T-helper 1 cell treated with Interleukin-12 subunit alpha and Interleukin-12 subunit beta and Interleukin-4 antibody, amounts not matched to agents 30 μg/mL and 1 μg/mL, for 36 hours (primary cell): ENCODE measurements at regions not wholly inside any gene's neighbourhood (a gene's known extent, or its start where the extent isn't known, plus 50 kb on each side); places are given as distances from the start of the nearest gene placed in this dataset.
"Not testable (repeated sequence)": the region's sequence is repeated elsewhere in the genome, so short reads cannot be mapped to it uniquely, and the experiment has no call there.

Experiments
- H3K27ac Mint-ChIP-seq: one replicate; pipeline ENCODE4 v1.8.0; 2021; ENCODE audit warnings: mild to moderate bottlenecking, mixed read lengths
- H3K27me3 Mint-ChIP-seq: one replicate; pipeline ENCODE4 v1.8.0; 2021; ENCODE audit warnings: low read depth, mixed read lengths
- H3K36me3 Mint-ChIP-seq: one replicate; pipeline ENCODE4 v1.8.0; 2021; ENCODE audit warnings: low read depth, mixed read lengths
- H3K4me1 Mint-ChIP-seq: one replicate; pipeline ENCODE4 v1.8.0; 2021; ENCODE audit warnings: low read depth, mixed read lengths
- H3K4me3 Mint-ChIP-seq: one replicate; pipeline ENCODE4 v1.8.0; 2021; ENCODE audit warnings: mild to moderate bottlenecking, moderate library complexity, mixed read lengths
- H3K9me3 Mint-ChIP-seq: one replicate; pipeline ENCODE4 v1.8.0; 2021; ENCODE audit warnings: mixed read lengths

DNA sequence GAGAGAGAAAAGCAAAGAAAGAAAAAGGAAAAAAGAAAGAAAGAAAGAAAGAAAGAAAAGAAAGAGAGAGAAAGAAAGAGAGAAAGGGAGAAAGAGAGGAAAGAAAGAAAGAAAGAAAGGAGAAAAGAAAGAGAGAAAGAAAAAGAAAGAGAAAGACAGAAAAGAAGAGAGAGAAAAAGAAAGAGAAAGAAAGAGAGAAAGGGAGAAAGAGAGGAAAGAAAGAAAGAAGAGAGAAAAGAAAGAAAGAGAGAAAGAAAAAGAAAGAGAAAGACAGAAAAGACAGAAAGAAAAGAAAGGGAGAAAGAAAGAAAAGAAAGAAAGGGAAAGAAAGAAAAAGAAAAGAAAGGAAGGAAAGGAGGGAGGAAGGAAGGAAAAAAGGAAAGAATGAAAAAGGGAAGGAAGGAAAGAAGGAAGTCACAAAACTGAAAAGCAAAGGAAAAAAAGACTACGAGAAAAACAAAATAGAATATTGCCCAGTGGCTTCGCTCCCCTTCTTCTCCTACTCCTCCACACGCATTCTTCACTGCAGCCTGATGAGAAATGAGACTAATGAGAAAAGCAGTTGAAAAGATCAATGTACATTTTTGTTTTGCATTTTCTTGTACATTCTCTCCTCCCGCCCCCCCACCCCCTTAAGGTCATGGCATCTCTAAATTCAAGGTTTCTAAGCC lies 170.0 kb downstream of the SOD2 start:
- Mint-ChIP-seq H3K36me3 (no peaks in the 10 kb centered on the region), H3K27me3 (peaks cover 24% of the 10 kb centered on the region), H3K9me3 (no peaks in the 10 kb centered on the region), H3K4me3 (no peak overlapping the region), H3K27ac (no peak overlapping the region), H3K4me1 (no peaks in the 10 kb centered on the region)

DNA sequence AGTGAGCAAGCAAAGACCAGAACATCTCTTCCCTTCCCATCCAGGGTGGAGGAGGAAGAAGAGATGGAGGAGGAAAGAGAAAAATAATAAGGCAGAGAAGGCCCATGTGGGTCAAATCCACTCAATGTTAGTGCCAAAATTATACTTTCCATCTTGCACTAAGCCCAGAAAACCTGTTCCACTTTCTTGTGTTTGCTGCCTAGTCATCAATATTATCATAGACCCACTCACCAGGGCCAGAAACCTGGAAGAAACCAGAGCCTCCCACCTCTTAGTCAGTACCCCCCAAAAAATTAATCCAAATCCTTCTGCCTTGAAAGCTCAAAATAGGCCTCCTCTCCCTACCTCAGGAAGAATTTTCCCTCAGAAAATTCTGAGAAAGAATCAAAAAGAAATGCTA lies 171.1 kb downstream of the SOD2 start:
- H3K4me1 Mint-ChIP-seq: no peaks in the 10 kb centered on the region
- no peak overlapping the region for H3K27ac Mint-ChIP-seq
- H3K36me3 Mint-ChIP-seq: no peaks in the 10 kb centered on the region
- no peaks in the 10 kb centered on the region for H3K9me3 Mint-ChIP-seq
- H3K4me3 Mint-ChIP-seq: no peak overlapping the region
- H3K27me3 Mint-ChIP-seq: peaks cover 31% of the 10 kb centered on the region

DNA sequence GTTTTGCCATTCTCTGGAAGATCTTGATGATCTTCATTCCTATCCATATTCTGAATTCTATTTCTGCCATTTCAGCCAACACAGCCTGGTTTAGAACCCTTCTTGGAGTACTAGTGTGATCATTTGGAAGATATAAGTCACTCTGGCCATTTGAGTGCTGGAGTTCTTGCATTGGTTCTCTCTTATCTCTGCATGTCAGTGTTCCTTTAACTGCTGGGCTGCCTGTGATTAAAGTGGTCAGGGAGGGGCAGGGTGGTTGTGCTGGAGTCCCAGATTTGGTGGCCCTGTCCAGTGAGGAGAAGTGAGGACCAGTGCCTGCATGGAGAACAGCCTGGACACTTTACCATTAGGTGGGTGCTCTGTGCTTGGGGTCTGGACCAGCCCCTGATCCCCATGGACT lies 173.0 kb downstream of the SOD2 start:
- Mint-ChIP-seq H3K27ac (no peak overlapping the region), H3K4me1 (no peaks in the 10 kb centered on the region), H3K36me3 (no peaks in the 10 kb centered on the region), H3K9me3 (no peaks in the 10 kb centered on the region), H3K27me3 (peaks cover 37% of the 10 kb centered on the region), H3K4me3 (no peak overlapping the region)

DNA sequence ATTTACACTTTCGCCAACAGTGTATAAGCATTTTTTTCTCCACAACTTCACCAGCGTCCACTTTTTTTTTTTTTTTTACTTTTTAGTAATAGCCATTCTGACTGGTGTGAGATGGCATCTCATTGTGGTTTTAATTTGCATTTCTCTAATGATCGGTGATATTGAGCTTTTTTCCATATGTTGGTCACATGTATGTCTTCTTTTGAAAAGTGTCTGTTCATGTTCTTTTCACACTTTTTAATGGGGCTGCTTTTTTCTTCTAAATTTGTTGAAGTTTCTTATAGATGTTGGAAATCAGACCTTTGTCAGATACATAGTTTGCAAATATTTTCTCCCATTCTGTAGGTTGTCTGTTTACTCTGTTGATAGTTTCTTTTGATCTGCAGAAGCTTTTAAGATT lies 177.2 kb downstream of the SOD2 start:
- H3K4me1 Mint-ChIP-seq, H3K4me3 Mint-ChIP-seq, H3K9me3 Mint-ChIP-seq, H3K27ac Mint-ChIP-seq, H3K36me3 Mint-ChIP-seq: not testable (repeated sequence)
- peaks cover 26% of the 10 kb centered on the region for H3K27me3 Mint-ChIP-seq

DNA sequence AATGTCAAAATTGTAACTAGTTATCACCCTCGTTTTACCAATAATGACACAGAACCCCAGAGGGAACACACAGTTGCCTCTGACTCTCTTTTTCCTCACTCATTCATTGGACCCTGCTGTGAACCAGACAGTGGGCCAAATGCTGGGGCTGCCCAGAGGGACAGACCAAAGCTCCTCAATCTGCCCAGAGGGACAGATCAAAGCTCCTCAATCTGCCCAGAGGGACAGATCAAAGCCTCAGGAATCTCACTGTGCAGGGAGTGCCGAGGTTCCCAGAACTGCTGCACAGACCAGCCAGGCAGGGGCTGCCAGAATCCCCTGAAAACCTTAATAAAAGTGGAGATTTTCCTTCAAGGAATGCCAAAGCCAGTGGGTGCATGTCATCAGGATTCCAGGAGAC lies 179.1 kb downstream of the SOD2 start:
- Mint-ChIP-seq H3K9me3 (no peaks in the 10 kb centered on the region), H3K4me3 (no peak overlapping the region), H3K36me3 (no peaks in the 10 kb centered on the region), H3K4me1 (no peaks in the 10 kb centered on the region), H3K27ac (no peak overlapping the region), H3K27me3 (peaks cover 20% of the 10 kb centered on the region)

DNA sequence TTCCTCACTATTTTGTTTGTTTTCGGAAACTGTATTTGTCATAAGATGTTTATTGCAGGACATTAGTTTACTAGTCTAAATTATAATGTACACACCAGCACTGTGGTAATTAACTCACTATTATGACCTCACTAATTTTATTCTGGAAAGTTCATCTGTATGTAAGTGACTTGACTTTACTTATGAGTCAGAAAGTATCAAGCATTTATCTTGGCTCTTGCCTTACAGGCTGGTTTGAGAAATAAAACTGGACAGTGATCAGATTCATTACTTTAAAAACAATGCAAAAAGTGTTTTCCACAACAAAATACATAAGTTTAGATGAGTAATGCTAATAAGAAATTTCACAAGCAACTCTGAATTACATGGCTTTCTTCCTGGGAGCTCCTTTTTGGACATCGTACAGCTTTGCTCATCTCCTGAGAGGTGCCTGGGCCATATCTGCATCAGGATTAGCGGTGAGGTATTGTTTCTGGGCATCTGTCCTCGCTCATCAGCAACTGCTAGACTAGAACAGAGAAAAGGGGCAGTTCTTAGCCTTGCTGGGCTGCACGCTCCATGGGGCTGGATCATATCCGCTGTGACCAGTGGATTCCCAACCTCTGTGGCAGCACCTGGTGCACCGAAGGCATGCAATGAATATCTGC lies 179.8 kb downstream of the SOD2 start:
- H3K9me3 Mint-ChIP-seq: no peaks in the 10 kb centered on the region
- H3K4me1 Mint-ChIP-seq: no peaks in the 10 kb centered on the region
- H3K27ac Mint-ChIP-seq: no peak overlapping the region
- no peak overlapping the region for H3K4me3 Mint-ChIP-seq
- H3K27me3 Mint-ChIP-seq: peaks cover 15% of the 10 kb centered on the region
- H3K36me3 Mint-ChIP-seq: no peaks in the 10 kb centered on the region

DNA sequence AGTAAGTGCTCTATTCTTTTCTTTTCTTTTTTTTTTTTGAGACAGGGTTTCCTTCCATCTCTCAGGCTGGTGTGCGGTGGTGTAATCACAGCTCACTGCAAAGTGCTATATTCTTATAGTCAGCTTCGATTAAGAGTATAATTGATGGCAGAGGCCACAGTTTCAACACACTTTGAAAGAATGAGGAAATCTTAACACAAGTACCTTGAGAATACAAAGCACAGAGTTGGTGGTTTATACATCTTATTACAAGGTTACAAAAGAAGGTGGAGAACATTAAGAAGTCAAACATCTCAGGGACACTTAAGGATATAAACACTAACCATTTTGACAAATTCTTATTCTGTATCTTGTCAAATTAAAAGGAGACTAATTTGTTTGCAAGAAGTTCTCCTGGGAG lies 180.5 kb downstream of the SOD2 start:
- Mint-ChIP-seq H3K36me3 (no peaks in the 10 kb centered on the region), H3K27ac (no peak overlapping the region), H3K27me3 (peaks cover 12% of the 10 kb centered on the region), H3K4me3 (no peak overlapping the region), H3K9me3 (no peaks in the 10 kb centered on the region), H3K4me1 (no peaks in the 10 kb centered on the region)

DNA sequence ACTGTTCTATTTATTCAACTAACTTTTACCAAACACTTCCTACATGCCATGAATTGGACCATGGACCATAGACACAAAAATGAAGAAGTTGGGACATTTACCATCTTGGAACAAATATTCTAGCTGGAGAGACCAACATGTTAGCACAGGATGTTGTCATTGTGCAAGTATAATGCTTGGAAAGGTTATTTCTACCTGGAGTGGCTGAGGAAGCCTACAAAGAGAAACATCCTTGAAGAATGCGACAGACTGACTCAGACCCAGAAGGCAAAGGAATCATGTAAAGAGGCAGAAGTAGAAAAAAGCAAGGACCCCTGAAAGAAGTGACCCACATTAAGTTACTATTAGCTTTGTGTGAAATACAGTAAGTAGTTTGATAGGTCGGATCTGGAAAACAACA lies 180.9 kb downstream of the SOD2 start:
- Mint-ChIP-seq H3K4me3 (no peak overlapping the region), H3K4me1 (no peaks in the 10 kb centered on the region), H3K27me3 (peaks cover 8% of the 10 kb centered on the region), H3K36me3 (no peaks in the 10 kb centered on the region), H3K27ac (no peak overlapping the region), H3K9me3 (no peaks in the 10 kb centered on the region)

DNA sequence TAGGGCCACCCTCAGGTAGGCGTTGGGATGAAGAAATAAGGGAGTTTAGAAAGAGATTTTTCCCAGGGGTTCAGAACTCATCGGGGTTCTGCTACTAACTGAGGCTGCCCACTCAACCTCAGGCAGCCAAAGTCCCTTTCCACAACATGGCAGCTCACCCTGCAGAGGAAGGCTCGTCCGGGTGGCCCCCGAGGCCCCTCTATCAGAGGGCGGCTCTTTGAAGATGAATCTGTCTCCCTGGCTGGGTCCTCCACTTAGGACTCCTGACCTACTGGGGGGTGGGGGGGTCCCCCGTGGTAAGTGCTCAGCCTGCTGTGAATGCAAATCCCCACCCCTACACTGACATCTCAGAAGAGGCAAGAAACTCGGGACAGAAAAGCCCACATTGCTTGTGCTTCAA lies 182.9 kb downstream of the SOD2 start:
- Mint-ChIP-seq H3K36me3 (no peaks in the 10 kb centered on the region), H3K4me1 (no peaks in the 10 kb centered on the region), H3K9me3 (no peaks in the 10 kb centered on the region), H3K27me3 (no peaks in the 10 kb centered on the region), H3K4me3 (no peak overlapping the region), H3K27ac (no peak overlapping the region)

DNA sequence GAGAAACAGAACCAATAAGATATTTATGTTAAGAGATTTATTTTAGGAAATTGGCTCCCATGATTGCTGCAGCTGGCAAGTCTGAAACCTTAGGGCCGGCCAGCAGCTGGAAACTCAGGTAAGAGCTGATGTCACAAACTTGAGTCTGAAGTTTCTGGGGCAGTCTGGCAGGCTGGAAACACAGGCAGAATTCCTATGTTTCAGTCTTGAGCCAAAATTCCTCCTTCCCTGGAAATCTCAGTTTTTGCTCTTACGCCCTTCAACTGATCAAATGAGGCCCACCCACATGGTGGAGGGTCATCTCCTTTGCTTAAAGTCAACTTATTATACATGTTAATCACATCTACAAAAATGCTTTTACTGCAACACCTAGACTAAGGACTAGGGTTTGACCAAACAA lies 184.1 kb downstream of the SOD2 start:
- no peaks in the 10 kb centered on the region for H3K9me3 Mint-ChIP-seq
- no peak overlapping the region for H3K4me3 Mint-ChIP-seq
- H3K4me1 Mint-ChIP-seq: no peaks in the 10 kb centered on the region
- no peak overlapping the region for H3K27ac Mint-ChIP-seq
- no peaks in the 10 kb centered on the region for H3K36me3 Mint-ChIP-seq
- H3K27me3 Mint-ChIP-seq: no peaks in the 10 kb centered on the region

DNA sequence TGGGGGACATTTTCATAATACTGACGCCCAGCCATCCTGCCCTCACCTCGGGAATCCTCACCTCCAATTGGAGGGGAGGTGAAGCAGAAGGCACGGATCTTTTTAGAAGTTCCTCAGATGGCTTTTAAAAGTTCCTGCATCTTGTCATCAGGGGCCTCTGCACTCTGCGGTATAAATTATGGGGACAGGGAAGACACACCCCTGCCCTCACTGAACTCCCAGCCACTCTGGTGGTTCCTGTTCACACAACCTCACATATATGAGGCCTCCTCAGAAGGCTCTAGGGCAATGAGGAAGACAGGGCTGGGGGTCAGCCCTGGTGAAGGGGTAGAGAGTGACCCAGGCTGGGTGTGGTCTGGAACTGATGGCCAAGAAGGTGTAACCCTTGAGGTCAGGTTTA lies 187.0 kb downstream of the SOD2 start:
- H3K36me3 Mint-ChIP-seq: no peaks in the 10 kb centered on the region

DNA sequence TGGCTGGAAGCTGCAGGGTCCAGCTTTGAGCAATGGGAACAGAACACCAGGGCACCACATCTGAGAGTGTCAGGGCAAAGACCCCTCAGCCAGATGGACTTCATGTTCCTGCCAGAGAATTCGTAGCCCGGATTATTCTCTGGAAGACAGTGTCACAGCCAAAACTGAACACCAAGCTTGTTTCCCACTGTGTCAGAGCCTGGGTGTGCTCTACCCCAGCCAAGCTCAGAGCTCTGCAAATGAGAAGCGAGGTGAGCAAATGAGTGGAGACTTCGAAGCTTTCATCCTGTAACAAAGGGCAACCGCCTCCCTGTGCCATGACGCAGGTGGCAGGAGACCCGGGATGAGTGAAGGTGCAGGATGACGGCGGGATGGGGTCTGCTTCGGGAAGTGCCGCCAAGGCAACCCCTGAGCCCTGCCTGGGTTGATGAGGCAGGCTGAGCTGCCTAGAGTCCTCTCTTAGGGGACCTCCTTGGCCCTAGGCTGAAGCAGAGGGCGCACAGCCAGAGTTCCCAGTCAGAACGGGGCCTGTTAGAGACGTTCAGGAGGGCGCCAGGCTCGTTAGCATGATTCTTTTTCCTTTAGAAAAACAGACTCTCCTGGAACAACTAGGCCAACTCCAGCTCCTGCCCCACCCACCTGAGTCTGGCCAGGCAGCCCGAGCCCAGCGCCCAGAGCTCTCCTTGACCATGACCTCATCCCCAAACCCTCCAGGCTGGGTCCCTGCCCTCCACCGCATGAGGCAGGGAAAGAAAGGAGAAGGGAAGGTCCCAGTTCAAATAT lies 187.7 kb downstream of the SOD2 start:
- Mint-ChIP-seq H3K4me3 (no peak overlapping the region), H3K27me3 (peaks cover 4% of the 10 kb centered on the region), H3K4me1 (no peaks in the 10 kb centered on the region), H3K9me3 (no peaks in the 10 kb centered on the region), H3K27ac (no peak overlapping the region), H3K36me3 (no peaks in the 10 kb centered on the region)

More for the DNA sequence above, 187.0 kb downstream of the SOD2 start:
- Mint-ChIP-seq H3K9me3 (no peaks in the 10 kb centered on the region), H3K27me3 (peaks cover 3% of the 10 kb centered on the region), H3K4me1 (no peaks in the 10 kb centered on the region), H3K27ac (no peak overlapping the region), H3K4me3 (no peak overlapping the region)

DNA sequence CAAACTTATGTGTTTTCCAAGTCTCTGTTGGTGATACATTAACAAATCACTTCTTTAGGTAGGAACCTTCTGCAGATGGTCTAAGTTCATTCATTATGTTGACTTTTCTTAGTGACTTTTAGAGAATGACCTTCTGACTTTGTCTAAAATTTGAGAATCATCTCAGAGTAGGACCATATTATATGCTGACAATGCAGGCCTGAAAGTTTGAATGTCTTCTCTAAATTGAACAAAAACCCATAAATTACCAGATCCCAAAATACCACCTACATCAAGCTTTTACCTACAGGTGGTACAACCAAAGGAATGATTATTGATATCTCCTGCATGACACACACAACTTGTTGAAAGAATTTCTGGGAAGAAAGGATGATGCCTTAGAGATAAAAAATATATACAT lies 191.5 kb downstream of the SOD2 start:
- no peaks in the 10 kb centered on the region for H3K4me1 Mint-ChIP-seq
- H3K4me3 Mint-ChIP-seq: no peak overlapping the region

DNA sequence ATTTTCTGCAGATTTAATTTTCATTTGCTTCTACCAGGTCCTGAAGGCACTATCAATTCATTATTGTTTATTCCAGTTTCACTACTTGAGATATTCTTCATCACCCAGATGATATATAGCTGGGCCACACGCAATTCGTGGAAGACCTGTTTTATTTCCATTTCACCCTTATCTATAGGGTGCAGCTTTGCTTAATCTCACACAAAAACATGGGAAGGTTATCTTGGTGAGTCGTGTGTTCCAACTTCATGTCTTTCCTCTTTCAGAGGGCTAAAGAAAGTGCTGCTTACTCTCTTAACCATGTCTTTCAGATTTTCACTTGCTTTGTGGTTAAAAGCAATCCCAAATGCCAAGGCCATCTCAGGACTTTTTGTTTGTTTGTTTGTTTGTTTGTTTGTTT lies 194.0 kb downstream of the SOD2 start:
- Mint-ChIP-seq H3K27ac (no peak overlapping the region), H3K4me1 (no peaks in the 10 kb centered on the region), H3K36me3 (no peaks in the 10 kb centered on the region), H3K4me3 (no peak overlapping the region), H3K9me3 (no peaks in the 10 kb centered on the region), H3K27me3 (peaks cover 4% of the 10 kb centered on the region)

More for the DNA sequence above, 191.5 kb downstream of the SOD2 start:
- no peaks in the 10 kb centered on the region for H3K36me3 Mint-ChIP-seq
- H3K9me3 Mint-ChIP-seq: no peaks in the 10 kb centered on the region
- peaks cover 4% of the 10 kb centered on the region for H3K27me3 Mint-ChIP-seq
- no peak overlapping the region for H3K27ac Mint-ChIP-seq

DNA sequence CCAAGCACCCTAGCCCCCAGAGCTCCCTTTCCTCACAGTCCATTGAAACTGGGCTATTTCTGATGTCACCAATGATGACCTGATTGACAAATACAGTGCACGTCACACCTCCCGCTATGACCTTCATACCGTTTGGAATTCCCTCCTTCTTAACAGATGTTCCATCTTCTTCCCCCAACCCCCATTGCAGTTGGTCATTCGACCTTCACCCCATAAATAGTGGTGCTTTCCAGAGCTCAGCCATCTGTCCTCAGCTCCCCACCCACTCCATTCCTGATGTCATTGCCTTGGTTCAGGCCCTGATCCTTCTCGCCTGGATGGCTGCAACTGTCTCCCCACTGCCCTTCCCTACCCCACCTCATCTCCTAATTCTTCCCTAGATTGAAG lies 198.5 kb downstream of the SOD2 start:
- H3K36me3 Mint-ChIP-seq: no peaks in the 10 kb centered on the region
- H3K4me3 Mint-ChIP-seq: no peak overlapping the region
- H3K9me3 Mint-ChIP-seq: no peaks in the 10 kb centered on the region
- no peaks in the 10 kb centered on the region for H3K4me1 Mint-ChIP-seq
- no peak overlapping the region for H3K27ac Mint-ChIP-seq
- H3K27me3 Mint-ChIP-seq: no peaks in the 10 kb centered on the region
